Stimulated activated naive CD8-positive, alpha-beta T cell treated with anti-CD3 and anti-CD28 coated beads, Interleukin-15, Interleukin-2, amounts not matched to agents 100 ng/mL and 50 ng/mL, for 24 hours (primary cell): ENCODE measurements at regions not wholly inside any gene's neighbourhood (a gene's known extent, or its start where the extent isn't known, plus 50 kb on each side); places are given as distances from the start of the nearest gene placed in this dataset.
"Not testable (repeated sequence)": the region's sequence is repeated elsewhere in the genome, so short reads cannot be mapped to it uniquely, and the experiment has no call there.

ENCODE experiments used
- H3K27ac Mint-ChIP-seq: one replicate; pipeline ENCODE4 v1.8.0; 2021; ENCODE audit warnings: mild to moderate bottlenecking, mixed read lengths
- H3K27me3 Mint-ChIP-seq: one replicate; pipeline ENCODE4 v1.8.0; 2021; ENCODE audit warnings: mixed read lengths
- H3K36me3 Mint-ChIP-seq: one replicate; pipeline ENCODE4 v1.8.0; 2021; ENCODE audit warnings: low read depth, mixed read lengths
- H3K4me1 Mint-ChIP-seq: one replicate; pipeline ENCODE4 v1.8.0; 2021; ENCODE audit warnings: low read depth, mixed read lengths
- H3K4me3 Mint-ChIP-seq: one replicate; pipeline ENCODE4 v1.8.0; 2021; ENCODE audit warnings: mild to moderate bottlenecking, mixed read lengths
- H3K9me3 Mint-ChIP-seq: one replicate; pipeline ENCODE4 v1.8.0; 2021; ENCODE audit warnings: mixed read lengths

DNA sequence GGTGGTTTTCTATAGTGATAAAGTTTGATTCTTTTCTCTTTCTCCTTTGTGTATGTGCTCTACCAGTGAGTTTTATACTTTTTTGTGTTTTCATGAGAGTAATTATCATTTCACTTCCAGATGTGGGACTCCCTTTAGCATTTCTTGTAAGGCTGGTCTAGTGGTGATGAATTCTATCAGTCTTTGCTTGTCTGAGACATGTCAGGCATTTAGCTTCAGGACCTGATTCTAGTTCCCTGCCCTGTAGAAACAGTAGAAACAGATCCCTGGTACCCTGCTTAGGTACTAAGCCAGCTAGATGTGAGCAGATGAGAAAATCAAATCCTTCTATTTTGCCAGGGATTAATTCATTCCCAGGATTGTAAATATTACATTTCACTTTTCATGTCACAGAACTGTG, 203.7 kb downstream of the ALG10 start:
- not testable (repeated sequence) for H3K27ac Mint-ChIP-seq, H3K9me3 Mint-ChIP-seq, H3K36me3 Mint-ChIP-seq, H3K4me1 Mint-ChIP-seq, H3K4me3 Mint-ChIP-seq
- peaks cover 12% of the 10 kb centered on the region for H3K27me3 Mint-ChIP-seq

DNA sequence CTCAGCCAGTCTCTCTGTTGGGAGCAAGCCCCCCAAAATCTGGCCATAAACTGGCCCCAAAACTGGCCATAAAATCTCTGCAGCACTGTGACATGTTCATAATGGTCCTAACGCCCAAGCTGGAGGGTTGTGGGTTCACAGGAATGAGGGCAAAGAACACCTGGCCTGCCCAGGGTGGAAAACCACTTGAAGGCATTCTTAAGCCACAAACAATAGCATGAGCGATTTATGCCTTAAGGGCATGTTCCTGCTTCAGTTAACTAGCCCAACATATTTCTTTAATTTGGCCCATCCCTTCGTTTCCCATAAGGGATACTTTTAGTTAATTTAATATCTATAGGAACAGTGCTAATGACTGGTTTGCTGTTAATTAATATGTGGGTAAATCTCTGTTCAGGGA, 205.8 kb downstream of the ALG10 start:
- not testable (repeated sequence) for H3K27ac Mint-ChIP-seq, H3K9me3 Mint-ChIP-seq, H3K36me3 Mint-ChIP-seq, H3K4me3 Mint-ChIP-seq, H3K4me1 Mint-ChIP-seq
- H3K27me3 Mint-ChIP-seq = peaks cover 12% of the 10 kb centered on the region

DNA sequence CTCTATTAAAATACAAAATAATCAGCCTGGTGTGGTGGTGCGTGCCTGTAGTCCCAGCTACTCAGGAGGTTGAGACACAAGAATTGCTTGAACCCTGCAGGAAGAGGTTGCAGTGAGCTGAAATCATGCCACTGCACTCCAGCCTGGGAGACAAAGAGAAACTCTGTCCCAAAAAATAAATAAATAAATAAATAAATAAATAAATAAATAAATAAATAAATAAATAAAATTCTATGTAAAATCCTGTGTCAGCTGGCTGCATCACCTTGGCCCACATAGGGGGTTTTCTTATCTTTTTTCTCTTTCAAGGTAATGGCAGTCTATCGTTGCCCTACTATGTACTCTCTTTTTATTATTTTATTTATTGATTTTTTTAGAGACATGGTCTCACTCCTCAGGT, 206.7 kb downstream of the ALG10 start:
- H3K9me3 Mint-ChIP-seq, H3K27ac Mint-ChIP-seq, H3K4me1 Mint-ChIP-seq, H3K36me3 Mint-ChIP-seq, H3K4me3 Mint-ChIP-seq: not testable (repeated sequence)
- peaks cover 12% of the 10 kb centered on the region for H3K27me3 Mint-ChIP-seq

DNA sequence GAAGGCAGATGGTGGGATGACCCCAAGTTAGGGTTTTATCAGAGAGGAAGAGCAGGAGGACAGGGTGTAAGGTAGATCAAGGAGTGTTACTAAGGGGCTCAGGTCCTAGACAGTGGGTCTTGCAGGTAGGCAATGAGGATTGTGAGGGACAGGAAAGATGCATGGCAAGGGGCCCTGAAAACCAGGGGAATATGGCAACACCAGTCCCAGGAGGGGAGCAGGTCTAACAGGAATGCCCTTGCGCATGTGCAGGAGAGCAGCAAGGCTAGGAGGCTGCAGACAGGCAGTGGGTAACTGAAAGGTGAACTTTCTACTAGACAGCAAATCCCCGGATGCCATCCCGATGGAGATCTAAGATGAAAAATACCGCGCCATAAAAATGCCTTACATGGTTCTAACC, 211.3 kb downstream of the ALG10 start:
- H3K36me3 Mint-ChIP-seq = no peaks in the 10 kb centered on the region
- no peaks in the 10 kb centered on the region for H3K4me1 Mint-ChIP-seq
- H3K9me3 Mint-ChIP-seq = no peaks in the 10 kb centered on the region
- no peak overlapping the region for H3K27ac Mint-ChIP-seq
- H3K27me3 Mint-ChIP-seq = peaks cover 9% of the 10 kb centered on the region
- H3K4me3 Mint-ChIP-seq = no peak overlapping the region

DNA sequence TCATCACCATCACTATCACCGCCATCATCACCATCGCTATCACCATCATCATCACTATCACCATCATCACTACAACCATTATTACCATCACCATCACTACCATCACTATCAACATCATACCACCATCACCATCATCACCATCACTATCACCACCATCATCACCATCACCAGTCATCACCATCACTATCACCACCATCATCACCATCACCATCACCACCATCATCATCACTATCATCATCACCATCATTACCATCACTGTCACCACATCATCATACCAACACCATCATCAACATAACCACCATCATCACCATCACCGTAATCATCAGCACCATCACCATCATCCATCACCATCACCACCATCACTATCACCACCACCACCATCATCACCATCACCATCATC, 213.8 kb downstream of the ALG10 start:
- H3K27ac Mint-ChIP-seq = no peak overlapping the region
- H3K36me3 Mint-ChIP-seq = no peaks in the 10 kb centered on the region
- H3K9me3 Mint-ChIP-seq = no peaks in the 10 kb centered on the region
- H3K4me1 Mint-ChIP-seq = no peaks in the 10 kb centered on the region
- H3K4me3 Mint-ChIP-seq = no peak overlapping the region
- H3K27me3 Mint-ChIP-seq = no peaks in the 10 kb centered on the region

DNA sequence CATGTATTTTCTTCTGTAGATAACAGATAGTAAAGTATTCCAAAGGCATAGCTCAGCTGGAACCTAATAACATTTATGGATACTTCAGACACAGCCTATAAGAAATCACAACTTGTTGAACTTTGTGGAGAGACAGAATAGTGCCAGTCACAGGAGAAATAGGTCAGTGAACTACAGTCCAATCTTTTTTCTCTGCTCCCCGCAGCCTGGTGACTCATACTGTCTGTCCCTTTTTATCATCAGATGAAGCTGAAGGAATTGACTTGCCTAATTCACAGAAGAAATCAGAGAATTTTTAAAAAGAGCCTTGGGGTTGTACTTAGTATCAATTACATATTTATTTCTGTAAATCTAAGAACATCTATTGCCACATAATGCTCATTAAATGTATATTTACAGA, 222.3 kb downstream of the ALG10 start:
- no peak overlapping the region for H3K4me3 Mint-ChIP-seq
- no peak overlapping the region for H3K27ac Mint-ChIP-seq
- H3K27me3 Mint-ChIP-seq = peaks cover 7% of the 10 kb centered on the region
- no peaks in the 10 kb centered on the region for H3K36me3 Mint-ChIP-seq
- no peaks in the 10 kb centered on the region for H3K4me1 Mint-ChIP-seq
- no peaks in the 10 kb centered on the region for H3K9me3 Mint-ChIP-seq

DNA sequence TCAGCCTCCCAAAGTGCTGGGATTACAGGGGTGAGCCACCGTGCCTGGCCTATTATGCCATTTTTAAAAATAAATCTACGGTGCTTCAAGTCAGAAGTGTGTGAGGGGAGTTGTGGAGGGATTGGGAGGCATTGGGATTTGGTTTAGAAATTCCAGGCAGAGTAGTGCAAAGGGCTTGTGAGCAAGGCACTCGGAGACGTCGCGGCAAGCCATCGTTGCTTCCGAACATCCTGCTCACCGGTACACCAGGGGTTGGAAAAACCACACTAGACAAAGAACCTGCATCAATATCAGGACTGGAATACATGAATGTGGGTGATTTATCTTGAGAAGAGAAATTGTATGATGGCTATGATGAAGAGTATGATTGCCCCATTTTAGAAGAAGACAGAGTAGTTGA, 227.0 kb downstream of the ALG10 start:
- no peaks in the 10 kb centered on the region for H3K36me3 Mint-ChIP-seq
- no peaks in the 10 kb centered on the region for H3K9me3 Mint-ChIP-seq
- H3K4me1 Mint-ChIP-seq = no peaks in the 10 kb centered on the region
- H3K27ac Mint-ChIP-seq = no peak overlapping the region
- H3K27me3 Mint-ChIP-seq = peaks cover 4% of the 10 kb centered on the region
- no peak overlapping the region for H3K4me3 Mint-ChIP-seq

DNA sequence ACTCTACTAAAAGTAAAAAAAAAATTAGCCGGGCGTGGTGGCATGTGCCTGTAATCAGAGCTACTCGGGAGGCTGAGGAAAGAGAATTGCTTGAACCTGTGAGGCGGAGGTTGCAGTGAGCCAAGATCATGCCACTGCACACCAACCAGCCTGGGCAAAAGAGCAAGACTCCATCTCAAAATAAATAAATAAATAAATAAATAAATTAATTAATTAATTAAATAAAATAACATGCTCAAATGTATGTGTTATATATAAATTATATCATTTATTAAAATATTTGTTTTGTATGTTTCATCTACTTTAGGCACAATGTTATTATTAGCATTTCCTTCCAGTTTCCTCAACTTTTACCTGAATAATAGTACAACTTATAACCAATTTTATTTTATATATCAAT, 229.6 kb downstream of the ALG10 start:
- not testable (repeated sequence) for H3K36me3 Mint-ChIP-seq, H3K27ac Mint-ChIP-seq, H3K9me3 Mint-ChIP-seq, H3K4me1 Mint-ChIP-seq, H3K4me3 Mint-ChIP-seq, H3K27me3 Mint-ChIP-seq

DNA sequence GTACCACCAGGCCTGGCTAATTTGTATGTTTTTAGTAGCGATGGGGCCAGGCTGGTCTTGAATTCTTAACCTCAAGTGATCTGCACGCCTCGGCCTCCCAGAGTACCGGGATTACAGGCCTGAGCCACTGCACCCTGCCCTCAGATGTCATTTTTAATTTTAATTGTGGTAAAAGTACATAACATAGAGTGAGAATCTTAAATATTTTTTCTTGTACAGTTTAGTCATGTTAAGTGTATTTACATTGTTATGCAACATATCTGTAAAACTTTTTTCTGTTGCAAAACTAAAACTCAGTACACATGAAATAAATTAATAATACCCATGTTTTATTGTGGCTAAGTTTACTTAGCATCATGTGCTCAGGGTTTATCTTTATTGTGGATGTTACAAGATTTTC, 231.4 kb downstream of the ALG10 start:
- Mint-ChIP-seq H3K36me3 (no peaks in the 10 kb centered on the region), H3K4me3 (no peak overlapping the region), H3K27ac (no peak overlapping the region), H3K27me3 (no peaks in the 10 kb centered on the region), H3K9me3 (no peaks in the 10 kb centered on the region), H3K4me1 (no peaks in the 10 kb centered on the region)

DNA sequence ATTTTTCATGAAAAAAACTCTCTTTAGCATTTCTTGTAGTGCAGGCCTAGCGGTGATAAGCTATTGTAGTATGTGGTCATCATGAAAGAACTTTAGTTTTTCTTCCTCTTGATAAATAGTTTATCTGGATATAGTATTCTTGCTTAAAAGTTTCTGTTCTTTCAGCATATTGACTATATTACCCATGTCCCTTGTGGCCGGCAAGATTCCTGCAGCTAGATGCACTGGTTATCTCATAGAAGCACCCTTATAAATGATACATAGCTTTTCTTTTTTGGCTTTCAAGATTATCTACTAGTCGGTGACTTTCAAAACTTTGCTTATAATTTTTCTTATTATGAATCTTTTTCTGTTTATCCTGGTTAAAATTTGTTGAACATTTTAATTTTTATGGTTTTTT, 234.8 kb downstream of the ALG10 start:
- Mint-ChIP-seq H3K27ac (no peak overlapping the region), H3K9me3 (no peaks in the 10 kb centered on the region), H3K4me3 (no peak overlapping the region), H3K4me1 (no peaks in the 10 kb centered on the region), H3K36me3 (no peaks in the 10 kb centered on the region), H3K27me3 (no peaks in the 10 kb centered on the region)

DNA sequence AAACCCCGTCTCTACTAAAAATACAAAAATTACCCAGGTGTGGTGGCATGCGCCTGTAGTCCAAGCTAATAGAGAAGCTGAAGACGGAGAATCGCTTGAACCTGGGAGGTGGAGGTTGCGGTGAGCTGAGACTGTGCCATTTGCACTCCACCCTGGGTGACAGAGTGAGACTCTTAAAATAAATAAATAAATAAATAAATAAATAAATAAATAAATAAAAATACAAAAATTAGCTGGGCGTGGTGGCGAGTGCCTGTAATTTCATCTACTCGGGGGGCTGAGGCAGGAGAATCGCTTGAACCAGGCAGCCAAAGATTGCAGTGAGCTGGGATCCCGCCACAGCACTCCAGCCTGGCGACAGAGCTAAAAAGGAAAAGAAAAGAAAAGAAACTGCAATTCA, 239.8 kb downstream of the ALG10 start:
- H3K27ac Mint-ChIP-seq, H3K4me1 Mint-ChIP-seq, H3K36me3 Mint-ChIP-seq, H3K9me3 Mint-ChIP-seq, H3K4me3 Mint-ChIP-seq, H3K27me3 Mint-ChIP-seq: not testable (repeated sequence)

DNA sequence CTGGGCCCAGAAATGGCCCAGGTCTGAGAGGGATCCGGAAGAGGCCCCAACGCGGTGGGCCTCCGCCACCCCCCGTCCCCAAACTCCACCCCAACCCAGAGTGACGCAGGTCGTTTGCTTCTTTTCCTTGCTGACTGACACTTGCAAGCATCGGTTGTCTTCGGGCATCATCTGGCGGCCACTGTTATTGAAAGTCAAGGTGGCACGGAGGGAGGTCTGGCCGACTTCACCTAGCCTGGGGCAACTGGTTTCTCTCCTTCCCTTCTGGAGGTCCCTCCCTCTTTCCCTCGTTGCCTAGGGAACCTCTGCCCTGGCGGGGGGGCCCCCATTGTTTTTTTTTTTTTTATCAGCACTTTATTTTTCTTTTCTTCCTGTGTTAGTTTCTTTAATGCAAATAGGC, 241.8 kb downstream of the ALG10 start:
- Mint-ChIP-seq H3K4me3 (no peak overlapping the region), H3K9me3 (peaks cover 5% of the 10 kb centered on the region), H3K36me3 (no peaks in the 10 kb centered on the region), H3K27ac (no peak overlapping the region), H3K27me3 (no peaks in the 10 kb centered on the region), H3K4me1 (no peaks in the 10 kb centered on the region)

DNA sequence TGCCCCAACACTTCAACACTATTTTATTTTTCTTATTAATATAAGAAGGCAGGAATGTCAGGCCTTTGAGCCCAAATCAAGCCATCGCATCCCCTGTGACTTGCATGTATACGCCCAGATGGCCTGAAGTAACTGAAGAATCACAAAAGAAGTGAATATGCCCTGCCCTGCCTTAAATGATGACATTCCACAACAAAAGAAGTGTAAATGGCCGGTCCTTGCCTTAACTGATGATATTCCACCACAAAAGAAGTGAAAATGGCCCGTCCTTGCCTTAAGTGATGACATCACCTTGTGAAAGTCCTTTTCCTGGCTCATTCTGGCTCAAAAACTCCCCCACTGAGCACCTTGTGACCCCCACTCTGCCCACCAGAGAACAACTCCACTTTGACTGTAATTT, 251.4 kb downstream of the ALG10 start:
- H3K36me3 Mint-ChIP-seq, H3K4me3 Mint-ChIP-seq, H3K4me1 Mint-ChIP-seq, H3K27me3 Mint-ChIP-seq, H3K9me3 Mint-ChIP-seq, H3K27ac Mint-ChIP-seq: not testable (repeated sequence)

DNA sequence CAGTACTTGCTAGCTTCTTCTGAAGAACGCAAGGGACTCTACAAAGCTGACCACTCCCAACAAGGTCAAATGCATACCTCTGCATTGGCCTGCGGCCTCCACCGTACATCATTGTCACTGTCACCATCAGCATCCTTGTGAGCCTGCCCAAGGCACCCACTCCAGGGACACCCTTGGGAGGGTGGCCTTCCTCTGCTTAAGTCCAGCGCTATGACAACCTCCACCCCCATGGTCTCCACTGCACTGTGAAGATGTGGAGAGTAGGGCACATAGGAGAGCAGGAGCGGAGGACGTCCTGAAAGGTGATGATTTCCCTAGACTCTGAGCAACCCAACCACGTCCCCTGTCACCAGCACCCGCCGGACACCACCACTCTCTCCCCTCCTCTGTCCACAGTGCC, 252.8 kb downstream of the ALG10 start:
- H3K27ac Mint-ChIP-seq = no peak overlapping the region
- no peaks in the 10 kb centered on the region for H3K9me3 Mint-ChIP-seq
- H3K4me3 Mint-ChIP-seq = no peak overlapping the region
- H3K4me1 Mint-ChIP-seq = no peaks in the 10 kb centered on the region
- H3K36me3 Mint-ChIP-seq = no peaks in the 10 kb centered on the region
- H3K27me3 Mint-ChIP-seq = no peaks in the 10 kb centered on the region

DNA sequence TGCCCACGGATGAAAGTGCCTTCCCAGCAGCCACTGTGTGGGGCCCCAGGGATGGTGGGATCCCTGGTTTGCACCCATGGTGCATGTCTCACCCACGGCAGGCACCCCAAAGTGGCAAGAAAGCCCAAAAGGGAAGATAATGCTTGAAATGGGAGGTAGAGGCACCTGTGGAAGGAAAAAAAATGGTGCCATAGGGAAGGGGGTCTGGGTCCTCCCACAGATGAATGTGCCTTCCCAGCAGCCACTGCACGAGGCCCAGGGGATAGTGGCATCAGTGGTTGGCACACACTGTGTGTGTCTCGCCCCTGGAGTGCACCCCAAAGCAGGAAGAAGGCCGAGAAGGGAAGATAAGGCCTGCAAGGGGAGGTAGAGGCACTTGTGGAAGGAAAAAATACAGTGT, 264.2 kb downstream of the ALG10 start:
- no peaks in the 10 kb centered on the region for H3K27me3 Mint-ChIP-seq
- H3K4me1 Mint-ChIP-seq = no peaks in the 10 kb centered on the region
- H3K27ac Mint-ChIP-seq = no peak overlapping the region
- no peaks in the 10 kb centered on the region for H3K36me3 Mint-ChIP-seq
- peaks cover 8% of the 10 kb centered on the region for H3K9me3 Mint-ChIP-seq
- no peak overlapping the region for H3K4me3 Mint-ChIP-seq

DNA sequence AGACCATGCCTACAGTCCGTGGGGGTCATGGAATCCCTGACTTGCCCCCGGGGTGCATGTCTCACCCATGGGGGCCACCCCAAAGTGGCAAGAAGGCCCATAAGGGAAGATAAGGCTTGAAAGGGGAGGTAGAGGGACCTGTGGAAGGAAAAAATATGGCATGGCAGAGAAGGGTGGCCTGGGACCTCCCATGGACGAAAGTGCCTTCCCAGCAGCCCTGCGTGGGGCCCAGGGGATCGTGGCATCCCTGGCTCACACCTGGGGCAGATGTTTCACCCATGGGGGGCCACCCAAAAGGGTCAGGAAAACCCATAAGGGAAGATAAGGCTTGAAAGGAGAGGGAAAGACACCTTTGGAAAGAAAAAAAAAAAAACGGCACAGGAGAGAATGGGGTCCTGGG, 264.6 kb downstream of the ALG10 start:
- H3K4me3 Mint-ChIP-seq = no peak overlapping the region
- H3K27ac Mint-ChIP-seq = no peak overlapping the region
- no peaks in the 10 kb centered on the region for H3K27me3 Mint-ChIP-seq
- H3K9me3 Mint-ChIP-seq = peaks cover 8% of the 10 kb centered on the region
- no peaks in the 10 kb centered on the region for H3K36me3 Mint-ChIP-seq
- no peaks in the 10 kb centered on the region for H3K4me1 Mint-ChIP-seq

DNA sequence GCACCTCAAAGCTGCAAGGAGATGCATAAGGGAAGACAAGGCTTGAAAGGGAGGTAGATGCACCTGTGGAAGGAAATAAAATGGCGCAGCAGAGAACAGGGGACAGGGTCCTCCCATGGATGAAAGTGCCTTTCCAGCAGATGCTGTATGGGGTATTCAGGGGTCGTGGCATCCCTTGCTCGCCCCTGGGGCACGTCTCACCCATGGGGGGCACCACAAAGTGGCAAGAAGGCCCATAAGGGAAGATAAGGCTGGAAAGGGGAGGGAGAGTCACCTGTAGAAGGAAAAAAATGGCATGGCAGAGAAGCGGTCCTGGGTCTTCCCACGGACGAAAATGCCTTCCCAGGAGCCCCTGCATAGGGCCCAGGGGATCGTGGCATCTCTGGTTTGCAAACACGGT, 265.1 kb downstream of the ALG10 start:
- Mint-ChIP-seq H3K36me3 (no peaks in the 10 kb centered on the region), H3K27ac (no peak overlapping the region)

More for the DNA sequence above, 265.1 kb downstream of the ALG10 start:
- no peaks in the 10 kb centered on the region for H3K4me1 Mint-ChIP-seq
- peaks cover 8% of the 10 kb centered on the region for H3K9me3 Mint-ChIP-seq
- H3K4me3 Mint-ChIP-seq = no peak overlapping the region
- no peaks in the 10 kb centered on the region for H3K27me3 Mint-ChIP-seq
